ENCODE measurements at regions not wholly inside any gene's neighbourhood (a gene's known extent, or its start where the extent isn't known, plus 50 kb on each side); places are given as distances from the start of the nearest gene placed in this dataset.
A peak's percentile ranks its signal among the peaks of the same experiment; 100 is the strongest.

DNA sequence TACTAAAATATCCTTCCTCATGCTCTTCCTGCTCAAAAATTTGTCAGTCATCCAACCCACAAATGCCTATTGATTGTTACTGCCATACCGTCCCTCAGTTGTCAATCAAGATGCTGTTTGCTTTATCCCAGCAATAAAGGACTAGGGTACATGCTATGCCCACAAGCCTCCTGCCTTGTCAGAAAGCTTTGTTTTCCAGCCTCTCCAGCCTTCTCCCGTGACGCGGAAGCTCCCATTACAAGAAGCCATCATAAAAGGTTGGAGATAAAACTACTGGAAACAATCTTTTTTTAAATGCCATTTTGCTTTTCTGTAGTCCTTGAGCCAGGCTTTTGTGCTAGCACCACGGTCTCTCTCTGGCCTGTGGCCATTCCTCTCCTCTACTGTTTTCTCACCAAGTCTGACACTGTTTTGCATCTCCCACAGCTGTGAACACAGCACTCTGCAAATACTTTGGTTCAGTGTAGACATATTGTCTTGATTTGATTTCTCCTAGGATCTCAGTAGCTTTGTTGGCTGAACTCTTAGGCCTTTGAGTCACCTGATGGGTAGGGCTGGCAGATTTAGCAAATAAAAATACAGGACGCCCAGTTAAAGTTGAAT, 495.7 kb upstream of the JARID2 start:
- no peak for DNase-seq

DNA sequence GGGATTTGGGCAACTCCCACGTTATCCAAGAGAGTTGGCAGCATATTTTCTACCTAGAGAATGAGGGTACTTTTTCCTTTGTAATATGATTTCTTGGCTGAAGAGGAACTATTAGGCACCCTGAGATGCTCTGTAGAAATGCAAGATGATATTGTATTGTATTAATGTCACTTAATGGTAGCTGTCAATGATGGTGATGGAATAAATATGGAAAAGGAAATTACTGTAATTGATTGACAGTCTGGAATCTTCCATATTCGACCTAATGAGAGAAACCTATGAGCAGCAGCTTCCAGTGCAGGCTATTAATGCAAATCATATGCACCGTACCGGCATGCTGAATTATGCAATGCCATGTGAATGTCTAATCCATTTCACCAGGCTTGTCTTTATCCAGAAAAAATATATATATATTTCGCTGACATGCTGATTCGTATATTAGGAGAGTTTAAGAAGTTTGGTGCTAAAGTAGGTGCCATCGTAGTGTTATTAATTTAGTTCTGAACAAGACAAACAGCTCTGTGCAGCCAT, 494.2 kb upstream of the JARID2 start:
- DNase-seq = no peak

DNA sequence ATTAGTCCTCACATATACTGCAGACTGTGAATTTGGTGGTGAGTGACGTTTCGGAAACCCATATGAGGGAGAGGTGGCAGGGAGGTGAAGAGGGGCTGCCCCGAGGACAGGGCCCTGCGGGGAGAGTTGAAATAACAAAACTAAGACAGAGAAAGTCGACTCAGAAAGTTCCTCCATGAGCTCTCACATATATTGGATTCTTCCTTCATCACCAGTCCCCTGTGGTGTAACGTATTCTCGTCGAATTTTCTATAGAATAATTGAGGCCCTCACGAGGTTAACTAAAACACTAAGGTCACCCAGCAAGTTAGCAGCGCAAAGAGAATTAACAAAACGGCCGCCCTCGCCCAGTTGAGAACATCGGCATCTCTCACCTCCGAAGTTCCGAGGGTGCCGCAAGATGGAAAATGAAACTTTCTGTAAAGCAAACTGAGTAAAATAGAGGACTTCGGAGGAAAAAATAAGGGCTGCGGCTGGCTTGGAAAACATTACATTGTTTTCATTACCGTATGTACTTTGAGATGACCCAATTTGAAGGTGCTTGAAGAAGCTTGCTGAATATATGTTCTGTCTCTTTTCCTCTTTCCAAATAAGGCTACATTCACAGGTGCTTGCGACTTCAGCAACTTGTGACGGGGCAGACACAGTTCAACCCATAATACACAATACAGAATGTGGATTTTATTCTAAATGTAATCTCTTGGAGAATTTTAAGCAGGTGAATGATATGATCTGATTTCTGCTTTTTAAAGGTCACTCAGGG, 490.9 kb upstream of the JARID2 start:
- DNase-seq = peak; percentile 14

DNA sequence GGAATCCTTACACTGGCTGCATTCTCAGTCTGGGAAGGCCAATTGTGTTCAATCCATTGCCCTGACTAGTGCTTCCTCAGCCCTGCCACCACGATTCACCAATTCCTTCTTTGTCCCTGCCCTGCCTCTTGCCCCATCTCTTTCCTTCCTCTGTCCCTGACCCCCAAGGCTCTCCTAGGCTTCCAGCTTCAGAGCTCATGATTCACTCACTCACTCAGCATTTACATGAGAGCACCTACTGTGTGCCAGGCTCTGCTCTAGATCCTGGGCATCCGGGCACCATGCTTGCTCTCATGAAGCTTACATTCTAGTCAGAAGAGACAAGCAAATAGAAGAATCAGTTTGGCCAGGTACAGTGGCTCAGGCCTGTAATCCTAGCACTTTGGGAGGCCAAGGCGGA, 489.5 kb upstream of the JARID2 start:
- DNase-seq = no peak

DNA sequence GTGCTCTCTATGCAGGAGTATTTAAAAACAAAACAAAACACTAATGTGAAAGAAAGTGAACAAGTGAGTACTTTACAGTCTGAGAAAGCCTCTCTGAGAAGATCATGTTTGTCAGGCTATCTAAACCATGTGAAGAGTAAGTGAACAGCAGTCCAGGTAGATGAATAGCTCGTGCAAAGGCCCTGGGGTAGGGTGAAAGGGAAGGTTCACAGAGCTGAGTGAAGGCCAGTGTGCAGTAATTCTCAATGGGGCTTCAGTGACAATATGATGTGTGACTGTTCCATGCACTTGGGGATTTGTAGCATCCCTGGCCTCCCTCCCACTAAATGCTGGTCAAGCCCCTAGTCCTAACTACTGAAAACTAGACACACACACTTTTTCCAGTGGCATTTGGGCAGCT, 488.9 kb upstream of the JARID2 start:
- DNase-seq = no peak

DNA sequence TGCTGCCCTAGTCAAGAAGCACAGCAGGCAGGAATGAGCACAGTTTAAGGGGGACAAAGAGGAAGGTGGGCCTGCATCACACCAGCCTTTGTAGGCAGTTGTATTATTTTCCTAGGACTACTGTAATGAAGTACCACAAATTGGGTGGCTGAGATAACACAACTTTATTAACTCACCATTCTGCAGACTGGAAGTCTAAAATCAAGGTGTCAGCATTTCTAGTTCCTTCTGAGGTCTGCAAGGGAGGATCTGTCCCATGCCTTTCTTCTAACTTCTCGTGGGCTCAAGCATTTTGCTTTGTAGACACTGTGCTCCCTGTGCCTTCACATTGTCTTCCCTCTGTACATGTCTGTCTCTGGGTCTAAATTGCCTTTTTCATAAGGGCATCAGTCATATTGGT, 488.5 kb upstream of the JARID2 start:
- DNase-seq = no peak

DNA sequence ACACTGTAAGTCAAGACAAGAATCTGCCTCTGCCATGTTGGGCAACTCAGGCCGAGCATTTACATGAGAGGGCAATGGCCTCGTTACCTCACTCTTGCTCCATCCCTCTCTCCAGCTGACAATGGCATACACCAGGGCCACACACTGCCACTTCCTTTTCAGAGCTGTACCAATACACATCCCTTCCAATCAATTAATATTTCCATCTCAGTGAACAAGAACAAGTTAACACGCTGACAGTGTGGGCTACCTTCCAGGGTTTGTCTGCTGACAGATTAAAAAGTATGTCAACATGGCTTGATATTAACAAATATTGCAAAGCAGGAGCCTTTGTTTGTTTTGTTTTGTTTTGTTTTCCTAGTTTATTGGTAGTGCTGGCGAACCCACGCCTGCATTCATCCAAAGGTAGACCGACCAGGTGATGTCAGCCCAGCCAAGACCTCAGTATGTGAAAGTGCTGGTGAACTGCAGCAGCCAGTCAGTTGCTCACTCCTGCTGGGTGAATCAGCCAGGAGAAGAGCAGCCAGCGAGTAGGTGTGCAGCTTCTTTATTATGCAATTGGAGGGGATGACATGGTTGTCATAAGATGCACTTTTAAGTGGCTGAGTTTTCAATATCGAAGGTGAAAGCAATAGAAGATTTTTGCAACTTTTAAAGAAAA, 487.3 kb upstream of the JARID2 start:
- DNase-seq = no peak

DNA sequence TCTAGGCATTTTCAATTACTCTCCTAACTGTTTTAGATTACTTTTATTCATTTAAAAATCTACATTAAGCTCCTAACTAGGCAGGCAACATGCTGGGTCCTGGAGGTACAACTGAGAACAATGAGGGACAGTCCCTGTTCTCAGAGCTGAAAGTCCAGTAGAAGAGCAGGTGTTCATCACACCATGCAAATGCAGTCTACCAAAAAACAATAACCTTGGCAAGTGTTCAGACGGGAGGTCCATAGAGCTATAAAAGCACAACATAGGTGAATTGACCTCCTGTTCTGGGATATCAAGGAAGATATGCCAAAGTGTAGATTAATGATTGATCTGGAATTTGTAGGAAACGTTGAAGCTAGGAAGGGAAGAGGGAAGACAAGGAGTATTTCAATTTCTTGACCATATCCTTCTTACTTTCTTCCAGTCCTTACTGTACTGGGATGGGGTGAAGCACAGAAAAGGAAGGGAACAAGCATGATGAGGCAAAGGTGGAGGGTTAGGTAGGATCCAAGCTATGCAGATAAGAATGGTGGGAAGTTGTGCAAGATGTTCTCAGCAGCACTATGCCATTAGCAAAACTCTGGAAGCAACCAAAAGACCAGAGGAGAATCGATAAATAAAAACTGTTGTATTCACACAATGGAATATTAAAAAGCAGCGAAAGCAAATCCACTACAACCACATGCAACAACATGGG, 485.7 kb upstream of the JARID2 start:
- DNase-seq = no peak

DNA sequence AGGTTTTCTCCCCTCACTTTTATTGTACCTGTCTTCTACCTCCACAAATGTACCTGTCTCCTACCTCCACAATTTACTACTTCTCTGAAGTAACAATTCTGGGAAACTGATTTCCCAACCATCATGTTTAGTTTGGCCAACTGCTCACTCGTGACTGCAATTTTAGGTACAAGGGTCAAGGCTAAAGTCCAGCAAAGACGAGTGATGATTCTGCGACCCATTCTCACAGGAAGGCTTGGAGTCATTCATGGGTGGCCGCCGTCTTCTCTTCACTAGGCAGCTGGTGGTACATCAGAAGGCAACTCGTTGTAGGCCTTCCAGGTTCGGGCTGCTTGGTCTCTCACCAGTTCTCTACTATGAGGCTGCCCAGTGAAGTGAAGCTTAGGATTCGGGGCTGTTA, 483.8 kb upstream of the JARID2 start:
- no peak for DNase-seq

DNA sequence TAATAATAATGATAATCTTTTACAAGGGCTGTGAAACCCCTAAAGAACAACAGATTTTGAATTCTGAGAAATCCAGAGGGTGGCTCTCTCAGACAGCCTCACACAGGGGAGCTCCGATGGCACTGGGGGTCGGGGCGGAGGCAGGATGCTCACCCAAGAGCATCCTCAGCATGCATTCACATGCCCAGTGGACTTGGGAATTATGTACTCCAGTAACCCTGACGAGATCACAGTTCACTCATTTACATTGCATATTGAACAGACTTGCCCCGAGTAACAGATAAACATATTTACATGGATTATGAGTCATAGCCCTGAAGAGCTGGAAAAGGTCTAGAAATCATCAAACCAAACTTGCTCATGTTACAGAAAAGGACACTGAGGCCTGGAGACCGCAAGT, 482.7 kb upstream of the JARID2 start:
- DNase-seq = no peak

DNA sequence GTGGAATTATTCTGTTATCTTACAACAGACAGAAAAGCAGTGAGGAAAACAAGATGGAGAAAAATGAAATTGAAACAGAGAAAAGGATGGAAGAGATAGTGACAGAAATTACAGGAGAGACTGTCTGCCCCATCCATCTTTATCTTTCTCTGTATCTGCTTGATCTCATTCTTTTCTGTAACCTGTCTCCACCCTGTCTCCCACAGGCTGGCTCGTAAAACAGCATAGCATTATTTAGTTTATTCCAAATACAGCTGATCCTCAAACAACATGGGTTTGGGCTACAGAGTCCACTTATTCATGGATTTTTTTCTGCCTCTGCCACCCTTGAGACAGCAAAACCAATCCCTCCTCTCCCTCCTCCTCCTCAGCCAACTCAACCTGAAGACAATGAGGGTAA, 482.3 kb upstream of the JARID2 start:
- DNase-seq = no peak

DNA sequence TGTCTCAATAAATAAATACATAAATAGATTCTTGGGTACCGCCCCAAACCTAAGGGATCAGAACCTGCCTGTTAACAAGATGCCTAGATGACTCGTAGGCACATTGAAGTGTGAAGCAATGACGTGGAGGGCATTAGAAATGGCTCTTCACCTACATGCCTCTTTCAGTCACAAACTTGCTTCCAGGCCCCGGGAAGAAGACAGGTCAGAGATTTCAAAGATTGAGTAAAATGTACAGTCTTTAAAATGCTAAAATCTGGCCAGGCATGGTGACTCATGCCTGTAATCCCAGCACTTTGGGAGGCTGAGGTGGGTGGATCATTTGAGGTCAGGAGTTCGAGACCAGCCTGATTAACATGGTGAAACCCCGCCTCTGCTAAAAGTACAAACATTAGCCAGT, 480.8 kb upstream of the JARID2 start:
- DNase-seq = no peak

DNA sequence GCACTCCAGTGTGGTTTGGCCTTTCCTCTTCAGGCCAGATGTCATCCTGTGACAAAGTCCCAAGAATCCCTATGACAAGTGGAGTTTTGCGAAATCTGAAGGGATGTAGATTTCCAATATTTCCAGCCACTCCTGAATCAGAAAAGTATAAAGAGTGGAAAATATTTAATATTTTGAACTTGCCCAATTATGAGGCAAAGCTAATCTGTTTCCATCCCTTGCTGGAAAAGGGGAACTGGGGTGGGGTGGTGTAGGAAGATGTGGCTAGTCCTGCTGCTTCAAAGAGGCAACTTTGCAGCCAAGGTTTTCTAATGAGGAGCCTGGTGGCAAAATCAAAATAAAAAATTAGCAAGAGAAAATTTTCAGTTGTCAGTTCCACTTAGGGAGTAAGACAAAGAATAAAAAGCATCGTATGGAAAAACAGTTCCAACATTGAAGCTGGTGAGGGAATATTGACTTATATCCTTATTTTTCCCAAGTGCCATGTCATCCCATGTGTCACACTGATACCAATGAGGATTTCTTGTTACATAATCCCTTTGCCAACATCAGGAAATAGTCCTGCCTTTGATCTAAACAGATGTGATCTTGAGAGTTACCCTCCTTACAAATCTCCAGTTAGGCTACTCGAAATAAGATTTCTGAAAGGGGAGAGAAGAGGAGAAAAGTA, 480.0 kb upstream of the JARID2 start:
- DNase-seq = no peak

DNA sequence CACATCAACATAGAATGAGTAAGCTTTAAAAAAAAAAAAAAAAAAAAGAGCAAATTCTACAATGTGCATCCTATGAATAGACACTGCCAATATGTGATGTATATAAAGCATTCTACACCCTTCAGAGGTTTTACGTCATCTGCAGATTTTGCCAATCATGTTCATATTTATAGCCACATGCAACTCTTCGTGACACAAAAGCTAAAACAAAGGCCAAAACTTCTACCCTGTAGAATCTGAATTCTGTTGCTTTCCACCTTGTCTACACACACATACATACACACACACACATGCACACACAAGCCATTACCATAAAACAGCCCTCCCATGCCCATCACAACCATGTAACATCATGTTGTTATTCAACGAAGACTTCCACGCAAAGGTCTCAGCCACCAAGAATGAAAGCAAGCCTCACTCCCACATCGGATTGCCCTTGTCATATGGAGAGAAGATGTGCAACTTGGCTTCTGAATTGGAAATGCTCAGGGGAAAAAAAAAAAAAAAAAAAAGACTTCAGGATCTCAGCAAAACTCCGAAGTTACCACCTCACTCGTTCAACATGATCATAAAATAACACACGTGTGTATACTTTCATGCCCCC, 479.4 kb upstream of the JARID2 start:
- no peak for DNase-seq

DNA sequence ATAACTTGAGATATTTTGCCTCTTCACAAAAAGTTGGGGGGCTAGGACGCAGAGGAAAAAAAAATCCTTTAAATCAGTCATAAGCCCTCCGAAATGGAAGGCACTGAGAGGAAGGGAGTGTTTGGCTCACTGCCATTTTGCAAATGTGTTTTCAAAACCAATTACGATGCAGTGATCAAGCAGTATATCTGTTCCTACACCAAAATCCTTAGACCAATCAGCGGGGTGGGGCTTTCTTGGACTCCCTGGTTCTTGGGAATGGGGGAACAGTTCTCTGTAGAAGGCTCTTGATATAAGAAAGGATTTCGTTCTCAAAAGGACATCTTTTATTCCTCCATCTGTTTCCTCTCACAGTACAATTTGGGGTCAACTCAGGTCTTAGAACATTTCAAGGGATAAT, 478.6 kb upstream of the JARID2 start:
- no peak for DNase-seq

DNA sequence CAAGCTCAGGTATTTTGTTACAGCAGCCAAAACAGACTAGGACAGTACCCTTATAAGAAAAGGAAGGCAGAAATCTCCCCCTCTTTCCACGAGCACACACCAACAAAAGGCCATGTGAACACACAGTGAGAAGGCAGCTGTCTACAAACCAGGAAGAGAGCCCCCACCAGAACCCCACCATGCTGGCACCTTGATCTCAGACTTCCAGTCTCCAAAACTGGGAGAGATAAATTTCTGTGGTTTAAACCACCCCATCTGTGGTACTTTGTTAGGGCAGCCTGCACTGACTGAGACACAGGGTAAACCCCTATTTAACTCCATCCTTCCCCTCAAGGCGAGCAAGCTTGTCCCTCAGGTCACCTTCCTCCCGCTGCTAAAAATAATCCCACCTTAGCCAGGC, 475.8 kb upstream of the JARID2 start:
- DNase-seq = no peak

DNA sequence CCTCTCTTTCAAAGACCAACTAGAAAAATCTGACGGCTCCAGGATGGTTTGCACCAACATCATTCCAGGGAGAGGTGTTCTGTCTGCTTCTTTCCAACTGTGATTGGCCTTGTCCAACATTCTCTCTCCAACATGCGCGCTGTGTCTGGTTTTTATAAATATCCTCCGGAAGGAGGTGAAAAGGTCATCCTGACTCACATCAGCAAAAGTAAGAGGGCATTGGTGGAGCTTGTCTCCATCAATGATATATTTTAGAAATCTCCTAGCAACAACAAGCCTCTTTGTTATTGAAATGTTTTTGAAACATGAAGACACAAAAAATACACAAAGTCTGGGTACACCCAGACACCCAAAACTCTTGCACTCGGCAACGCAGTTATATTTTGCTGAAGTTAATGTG, 475.3 kb upstream of the JARID2 start:
- no peak for DNase-seq

DNA sequence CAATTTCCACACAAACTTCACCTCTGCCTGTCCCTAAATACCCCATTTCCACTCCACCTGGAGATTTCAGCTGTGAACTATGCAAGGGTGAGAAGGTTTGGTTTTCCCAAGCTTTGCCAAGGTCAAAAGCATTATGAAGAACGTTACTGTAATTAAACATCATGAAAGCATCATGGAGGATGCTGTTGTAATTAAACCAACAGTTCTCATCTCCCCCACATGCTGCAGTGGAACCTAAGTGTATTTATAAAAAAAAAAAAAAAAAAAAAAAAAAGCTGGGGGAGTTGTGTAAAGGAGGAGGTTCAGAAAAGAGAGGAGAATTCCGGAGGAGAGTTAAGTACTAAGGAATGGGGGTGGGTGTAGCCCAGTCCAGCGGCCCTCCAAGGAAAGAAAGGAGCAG, 474.9 kb upstream of the JARID2 start:
- DNase-seq = no peak

DNA sequence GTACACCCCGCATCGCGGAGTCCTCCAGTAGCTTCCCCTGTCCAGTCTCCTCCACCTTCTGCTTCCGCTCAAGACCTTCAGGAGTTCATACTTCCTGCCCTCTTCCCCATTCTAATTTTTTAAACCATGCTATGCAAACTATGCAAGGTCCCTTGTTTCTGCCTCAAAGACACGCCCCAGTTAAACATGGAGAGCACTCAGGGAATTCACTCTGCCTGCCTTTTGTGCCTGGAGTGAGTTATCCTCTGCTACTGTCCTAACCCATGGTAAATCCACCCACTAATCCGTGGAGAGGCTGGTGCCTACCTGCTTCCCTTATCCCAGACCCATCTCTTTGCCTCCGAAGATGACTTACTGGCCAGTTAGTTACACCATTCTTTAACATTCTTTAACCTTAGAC, 473.7 kb upstream of the JARID2 start:
- DNase-seq = no peak

DNA sequence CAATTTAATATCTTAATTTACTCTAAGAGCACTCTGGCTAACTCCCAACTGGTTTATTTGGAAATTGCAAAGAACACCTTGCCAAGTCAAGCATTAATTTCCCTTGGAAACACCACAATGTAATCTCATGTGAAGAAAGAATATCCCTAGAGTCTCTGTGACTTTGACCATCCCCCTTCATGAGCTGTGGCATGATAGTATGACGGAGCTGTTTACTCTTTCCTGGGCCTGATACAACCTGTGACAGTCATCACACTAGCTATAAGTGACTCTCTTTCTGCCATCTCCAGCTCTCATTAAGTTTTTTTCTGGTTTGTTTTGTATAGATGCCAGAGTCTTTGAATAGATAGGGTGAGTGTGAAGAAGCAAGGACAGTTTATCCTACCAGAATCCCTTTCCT, 470.3 kb upstream of the JARID2 start:
- DNase-seq = no peak

DNA sequence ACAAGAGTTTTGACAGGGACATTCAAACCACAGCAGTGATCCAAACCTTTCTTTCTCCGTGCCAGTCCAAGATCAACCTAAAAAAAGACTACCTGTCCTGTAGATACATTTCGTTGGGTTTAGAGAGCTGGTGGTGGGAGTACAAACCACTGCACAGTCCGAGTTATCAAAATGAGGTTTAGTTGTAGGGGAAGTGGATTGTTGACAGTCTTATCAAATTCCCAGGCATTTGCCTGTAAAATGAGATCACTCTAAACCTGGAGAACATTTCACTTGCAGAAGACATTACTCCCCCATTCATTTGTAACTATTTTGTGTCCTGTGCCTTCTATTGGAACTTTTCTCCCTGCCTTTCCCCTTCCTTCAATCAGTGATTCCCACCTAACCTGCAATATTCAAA, 469.6 kb upstream of the JARID2 start:
- DNase-seq = no peak

DNA sequence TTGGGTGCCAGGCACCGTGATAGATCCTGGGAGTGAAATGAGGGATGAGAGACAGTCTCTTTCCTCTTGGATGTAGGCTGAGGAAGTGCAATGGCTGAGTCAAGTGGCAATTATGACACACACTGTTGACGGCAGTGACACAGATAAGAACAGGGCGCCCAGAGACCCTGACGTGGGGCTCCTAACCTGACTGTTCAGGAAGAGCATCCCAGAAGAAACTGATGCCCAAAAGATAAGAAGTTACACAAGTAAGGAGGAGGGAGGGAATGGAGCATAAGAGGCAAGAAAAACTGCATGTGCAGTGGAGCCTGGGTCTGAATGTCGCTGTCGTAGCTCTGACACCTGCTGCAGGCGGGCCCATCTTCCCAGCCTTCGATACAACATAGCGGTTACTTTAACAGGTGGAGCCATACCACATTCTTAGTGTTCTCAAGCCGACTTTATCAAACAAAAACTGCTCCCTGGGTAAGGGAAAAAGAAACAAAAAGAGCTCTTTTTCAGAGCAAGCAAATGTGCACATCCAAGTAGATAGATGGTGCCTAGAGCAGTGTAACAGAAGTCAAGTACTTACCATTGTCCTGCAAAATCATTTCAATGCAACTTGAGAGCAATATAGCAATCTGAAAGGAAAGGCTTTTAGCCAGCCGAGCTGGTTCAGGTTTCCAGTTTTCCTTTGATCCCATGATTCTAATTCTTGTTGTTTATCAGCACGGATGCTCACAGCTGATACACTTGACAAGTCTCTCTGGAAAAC, 463.9 kb upstream of the JARID2 start:
- no peak for DNase-seq

Measured in activated effector memory CD4-positive, alpha-beta T cell treated with Interleukin-2 at 50 U/mL for 16 hours (primary cell).